ENCODE measurements at regions not wholly inside any gene's neighbourhood (a gene's known extent, or its start where the extent isn't known, plus 50 kb on each side); places are given as distances from the start of the nearest gene placed in this dataset.

- TF ChIP-seq ZFX (IDR thresholded peaks at IDR 0.05) = no peak
- TF ChIP-seq CTCF (conservative IDR thresholded peaks at IDR 0.05) = no peak
- no peak overlapping the region for H3K27ac ChIP-seq
Measured at GRCh38 chr3:165455793-165456192, 259.6 kb upstream of the SLITRK3 start.

- TF ChIP-seq ZFX (IDR thresholded peaks at IDR 0.05) (no peak), CTCF (conservative IDR thresholded peaks at IDR 0.05) (no peak)
- no peak overlapping the region for H3K27ac ChIP-seq
Measured at GRCh38 chr3:165455360-165455759, 259.2 kb upstream of the SLITRK3 start.

- TF ChIP-seq CTCF (conservative IDR thresholded peaks at IDR 0.05) (no peak), ZFX (IDR thresholded peaks at IDR 0.05) (no peak)
- H3K27ac ChIP-seq = no peak overlapping the region
Measured at GRCh38 chr3:165451371-165452070, 255.3 kb upstream of the SLITRK3 start.

GRCh38 chr3:165446555-165446954 is 250.4 kb upstream of the SLITRK3 start:
- TF ChIP-seq ZFX (IDR thresholded peaks at IDR 0.05) = no peak
- TF ChIP-seq CTCF (conservative IDR thresholded peaks at IDR 0.05) = no peak

GRCh38 chr3:165444745-165445144 is 248.6 kb upstream of the SLITRK3 start:
- no peak overlapping the region for H3K27ac ChIP-seq

More at GRCh38 chr3:165446555-165446954, 250.4 kb upstream of the SLITRK3 start:
- H3K27ac ChIP-seq = no peak overlapping the region

GRCh38 chr3:165443664-165444063 is 247.5 kb upstream of the SLITRK3 start:
- no peak for TF ChIP-seq CTCF (conservative IDR thresholded peaks at IDR 0.05)
- TF ChIP-seq ZFX (IDR thresholded peaks at IDR 0.05) = no peak
- no peak overlapping the region for H3K27ac ChIP-seq

More at GRCh38 chr3:165444745-165445144, 248.6 kb upstream of the SLITRK3 start:
- TF ChIP-seq ZFX (IDR thresholded peaks at IDR 0.05) = no peak
- no peak for TF ChIP-seq CTCF (conservative IDR thresholded peaks at IDR 0.05)

GRCh38 chr3:165442061-165442460 is 245.9 kb upstream of the SLITRK3 start:
- H3K27ac ChIP-seq = no peak overlapping the region
- TF ChIP-seq CTCF (conservative IDR thresholded peaks at IDR 0.05) (no peak), ZFX (IDR thresholded peaks at IDR 0.05) (no peak)
